Hepatocyte (in vitro differentiated cells): ENCODE measurements at regions not wholly inside any gene's neighbourhood (a gene's known extent, or its start where the extent isn't known, plus 50 kb on each side); places are given as distances from the start of the nearest gene placed in this dataset.

Source experiments
- DNase-seq: peaks from one replicate; pipeline ENCODE4 v3.0.0-alpha.2; 2016; ENCODE audit warnings: low spot score
- H2AFZ ChIP-seq: fragments of 200-600 bp; sonication (generic); 2 replicates; pipeline ENCODE4 v1.6.0; 2016; ENCODE audit warnings: antibody characterized with exemption, mild to moderate bottlenecking
- H3K27ac ChIP-seq: fragments of 200-600 bp; sonication (generic); 2 replicates; pipeline ENCODE4 v1.5.1; 2016; ENCODE audit warnings: mild to moderate bottlenecking
- H3K27me3 ChIP-seq: fragments of 200-600 bp; sonication (generic); 2 replicates; pipeline ENCODE4 v1.6.1; 2016
- H3K36me3 ChIP-seq: fragments of 200-600 bp; sonication (generic); replicated peaks from 2 replicates; pipeline ENCODE4 v1.5.1; 2016; ENCODE audit warnings: low read depth; ENCODE audit not compliant: insufficient read depth
- H3K4me1 ChIP-seq: fragments of 200-600 bp; sonication (generic); 2 replicates; pipeline ENCODE4 v1.5.1; 2016; ENCODE audit warnings: mild to moderate bottlenecking, moderate library complexity; ENCODE audit not compliant: insufficient read depth
- H3K4me2 ChIP-seq: fragments of 200-600 bp; sonication (generic); 2 replicates; pipeline ENCODE4 v1.6.0; 2016
- H3K4me3 ChIP-seq: fragments of 200-600 bp; sonication (generic); 2 replicates; pipeline ENCODE4 v1.5.1; 2016; ENCODE audit warnings: mild to moderate bottlenecking
- H3K79me2 ChIP-seq: fragments of 200-600 bp; sonication (generic); 2 replicates; pipeline ENCODE4 v1.6.0; 2017; ENCODE audit warnings: mild to moderate bottlenecking
- H3K9me2 ChIP-seq: fragments of 200-600 bp; sonication (generic); replicated peaks from 2 replicates; pipeline ENCODE4 v1.6.0; 2017; ENCODE audit warnings: mild to moderate bottlenecking; ENCODE audit not compliant: insufficient read depth
- H3K9me3 ChIP-seq: fragments of 200-600 bp; sonication (generic); 2 replicates; pipeline ENCODE4 v1.5.1; 2016; ENCODE audit warnings: low read depth, mild to moderate bottlenecking
- H4K20me1 ChIP-seq: fragments of 200-600 bp; sonication (generic); 2 replicates; pipeline ENCODE4 v1.6.0; 2016; ENCODE audit warnings: mild to moderate bottlenecking; ENCODE audit not compliant: insufficient read depth, poor library complexity, severe bottlenecking
- EZH2 ChIP-seq: fragments of 200-600 bp; sonication (generic); IDR thresholded peaks from 2 replicates; pipeline ENCODE4 v1.6.1; 2016; ENCODE audit warnings: antibody characterized with exemption, mild to moderate bottlenecking, borderline replicate concordance
- EZH2phosphoT487 ChIP-seq: fragments of 200-600 bp; sonication (generic); IDR thresholded peaks from one replicate; pipeline ENCODE4 v1.6.1; 2018; ENCODE audit warnings: antibody characterized with exemption, mild to moderate bottlenecking, low read depth, moderate library complexity; ENCODE audit not compliant: unreplicated experiment, severe bottlenecking
- WGBS: methylation state at CpG from one replicate; pipeline ENCODE4 v1.1.6; 2016; ENCODE audit warnings: low lambda C conversion rate; ENCODE audit errors: missing lambda C conversion rate; 5-methylcytosine and 5-hydroxymethylcytosine counted together
- TF ChIP-seq, protein P1 (sequence below): fragments of 200-600 bp; sonication (generic); IDR thresholded peaks from 2 replicates; pipeline ENCODE4 v1.5.1; 2016; ENCODE audit warnings: antibody characterized with exemption, mild to moderate bottlenecking; ENCODE audit not compliant: poor library complexity

DNA sequence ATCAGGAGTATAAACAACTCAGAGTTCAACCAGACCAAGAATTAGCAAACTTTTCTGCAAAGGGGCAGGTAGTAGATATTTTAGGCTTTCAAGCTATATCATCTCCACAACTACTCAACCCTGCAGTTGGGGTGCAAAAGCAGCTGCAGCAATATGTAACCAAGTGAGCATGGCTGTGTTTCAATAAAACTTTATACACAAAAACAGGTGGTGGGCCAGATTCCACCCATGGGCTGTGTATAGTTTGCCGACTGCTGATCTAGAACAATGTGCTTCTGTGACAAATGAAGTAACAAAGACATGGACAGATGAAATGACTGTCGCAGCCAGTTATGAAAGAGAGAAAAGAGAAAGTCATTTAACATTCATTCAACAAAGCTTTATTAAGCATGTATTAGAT, 77.1 kb upstream of the DRD2 start:
- DNase-seq: no peak
- no peaks in the 10 kb centered on the region for H3K4me1 ChIP-seq
- no peaks in the 10 kb centered on the region for H4K20me1 ChIP-seq
- no peak overlapping the region for H3K4me3 ChIP-seq
- no peak overlapping the region for H2AFZ ChIP-seq
- no peaks in the 10 kb centered on the region for H3K27me3 ChIP-seq
- no peak overlapping the region for H3K27ac ChIP-seq
- no peaks in the 10 kb centered on the region for H3K9me3 ChIP-seq
- no peak overlapping the region for H3K4me2 ChIP-seq
- 97% methylated on average over 2 of the region's 2 CpGs for WGBS
- H3K79me2 ChIP-seq: no peaks in the 10 kb centered on the region
- H3K36me3 ChIP-seq: no peaks in the 10 kb centered on the region
- TF ChIP-seq EZH2phosphoT487 (no peak), EZH2 (no peak)
- TF ChIP-seq, protein P1, sequence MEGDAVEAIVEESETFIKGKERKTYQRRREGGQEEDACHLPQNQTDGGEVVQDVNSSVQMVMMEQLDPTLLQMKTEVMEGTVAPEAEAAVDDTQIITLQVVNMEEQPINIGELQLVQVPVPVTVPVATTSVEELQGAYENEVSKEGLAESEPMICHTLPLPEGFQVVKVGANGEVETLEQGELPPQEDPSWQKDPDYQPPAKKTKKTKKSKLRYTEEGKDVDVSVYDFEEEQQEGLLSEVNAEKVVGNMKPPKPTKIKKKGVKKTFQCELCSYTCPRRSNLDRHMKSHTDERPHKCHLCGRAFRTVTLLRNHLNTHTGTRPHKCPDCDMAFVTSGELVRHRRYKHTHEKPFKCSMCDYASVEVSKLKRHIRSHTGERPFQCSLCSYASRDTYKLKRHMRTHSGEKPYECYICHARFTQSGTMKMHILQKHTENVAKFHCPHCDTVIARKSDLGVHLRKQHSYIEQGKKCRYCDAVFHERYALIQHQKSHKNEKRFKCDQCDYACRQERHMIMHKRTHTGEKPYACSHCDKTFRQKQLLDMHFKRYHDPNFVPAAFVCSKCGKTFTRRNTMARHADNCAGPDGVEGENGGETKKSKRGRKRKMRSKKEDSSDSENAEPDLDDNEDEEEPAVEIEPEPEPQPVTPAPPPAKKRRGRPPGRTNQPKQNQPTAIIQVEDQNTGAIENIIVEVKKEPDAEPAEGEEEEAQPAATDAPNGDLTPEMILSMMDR: no peak
- H3K9me2 ChIP-seq: no peaks in the 10 kb centered on the region

DNA sequence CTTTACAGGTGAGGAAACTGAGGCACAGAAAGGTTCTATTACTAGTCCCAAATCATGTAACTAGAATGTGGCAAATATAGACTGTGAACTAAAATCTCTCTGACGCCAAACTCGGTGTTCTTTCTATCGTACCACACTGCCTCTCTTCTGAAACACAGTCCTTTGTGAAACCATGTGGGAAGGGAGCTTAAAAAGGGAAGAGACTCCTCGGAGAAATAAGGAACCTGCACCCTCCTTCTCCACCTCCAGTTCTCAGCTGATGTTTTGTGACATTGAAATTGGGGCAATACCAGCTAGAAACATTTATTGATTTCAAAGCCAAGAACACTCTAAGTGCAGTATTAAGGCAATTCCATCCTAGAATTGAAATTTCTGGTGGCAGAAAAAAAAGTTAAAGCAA, 76.4 kb upstream of the DRD2 start:
- Histone ChIP-seq H3K4me2 (no peak overlapping the region), H3K9me3 (no peaks in the 10 kb centered on the region), H3K36me3 (no peaks in the 10 kb centered on the region), H3K79me2 (no peaks in the 10 kb centered on the region), H4K20me1 (no peaks in the 10 kb centered on the region), H3K27me3 (no peaks in the 10 kb centered on the region), H2AFZ (no peak overlapping the region), H3K27ac (no peak overlapping the region), H3K9me2 (no peaks in the 10 kb centered on the region), H3K4me3 (no peak overlapping the region), H3K4me1 (no peaks in the 10 kb centered on the region)
- WGBS: 90% methylated on average over 4 of the region's 4 CpGs
- DNase-seq: no peak
- TF ChIP-seq EZH2: no peak
- no peak for TF ChIP-seq EZH2phosphoT487
- TF ChIP-seq, protein P1: no peak

DNA sequence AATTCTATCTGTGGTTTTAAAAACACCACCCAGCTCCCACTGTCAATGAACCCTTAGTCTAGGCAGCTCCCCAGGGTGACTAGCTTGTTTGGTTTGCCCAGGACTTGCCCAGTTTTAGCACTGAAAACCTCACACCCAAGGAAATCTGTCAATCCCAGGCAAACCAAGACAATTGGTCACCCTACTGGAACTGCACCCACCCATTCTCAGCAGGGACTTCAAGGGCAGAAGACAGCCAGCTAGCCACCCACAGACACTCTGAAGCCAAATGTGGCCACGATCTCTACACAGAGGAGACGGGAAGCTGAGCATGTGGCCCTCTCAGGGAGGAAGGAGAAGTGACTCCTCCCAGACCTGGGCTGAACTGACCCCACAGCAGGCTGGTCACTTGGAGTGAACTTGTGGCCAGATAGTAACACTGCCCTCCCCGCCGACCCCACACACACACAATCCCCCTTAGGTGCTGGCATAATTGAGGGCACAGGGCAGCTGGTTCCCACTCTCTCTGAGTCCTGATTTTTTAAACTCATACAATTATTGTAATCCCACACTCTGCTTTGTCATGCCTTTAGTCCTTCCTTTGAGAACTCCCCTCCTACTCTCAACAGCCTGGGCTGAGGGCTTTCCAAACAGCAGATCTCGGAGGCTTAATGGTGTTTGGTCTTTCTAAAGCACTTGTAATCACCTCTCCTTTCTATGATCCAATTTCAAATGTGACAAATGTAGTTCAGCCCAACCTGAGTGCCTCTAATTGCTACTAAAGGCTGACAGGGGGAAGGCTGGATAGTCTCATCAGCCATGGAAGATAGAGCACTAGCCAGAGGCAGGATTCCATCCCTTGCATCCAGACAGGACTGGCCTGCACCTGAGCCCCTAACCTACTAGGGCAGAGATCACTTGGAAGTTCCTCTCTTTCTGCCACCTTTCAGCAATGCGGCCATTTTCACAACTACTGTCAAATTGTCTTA, 74.7 kb upstream of the DRD2 start:
- no peaks in the 10 kb centered on the region for H3K4me1 ChIP-seq
- no peaks in the 10 kb centered on the region for H3K9me2 ChIP-seq
- H3K4me2 ChIP-seq: no peak overlapping the region
- H3K9me3 ChIP-seq: no peaks in the 10 kb centered on the region
- no peaks in the 10 kb centered on the region for H3K27me3 ChIP-seq
- no peak for DNase-seq
- no peak overlapping the region for H2AFZ ChIP-seq
- no peak overlapping the region for H3K27ac ChIP-seq
- TF ChIP-seq EZH2phosphoT487 (no peak), EZH2 (no peak)
- TF ChIP-seq, protein P1: no peak
- H4K20me1 ChIP-seq: no peaks in the 10 kb centered on the region
- no peaks in the 10 kb centered on the region for H3K79me2 ChIP-seq
- WGBS: 66% methylated on average over 6 of the region's 6 CpGs
- H3K36me3 ChIP-seq: no peaks in the 10 kb centered on the region
- H3K4me3 ChIP-seq: no peak overlapping the region
